Activated T-cell treated with anti-CD3 and anti-CD28 coated beads for 4 hours (primary cell): ENCODE measurements at regions not wholly inside any gene's neighbourhood (a gene's known extent, or its start where the extent isn't known, plus 50 kb on each side); places are given as distances from the start of the nearest gene placed in this dataset.
"Not testable (repeated sequence)": the region's sequence is repeated elsewhere in the genome, so short reads cannot be mapped to it uniquely, and the experiment has no call there.

Experiments used
- DNase-seq: peaks from one replicate; pipeline ENCODE4 v3.0.0-alpha.2; 2020

DNA sequence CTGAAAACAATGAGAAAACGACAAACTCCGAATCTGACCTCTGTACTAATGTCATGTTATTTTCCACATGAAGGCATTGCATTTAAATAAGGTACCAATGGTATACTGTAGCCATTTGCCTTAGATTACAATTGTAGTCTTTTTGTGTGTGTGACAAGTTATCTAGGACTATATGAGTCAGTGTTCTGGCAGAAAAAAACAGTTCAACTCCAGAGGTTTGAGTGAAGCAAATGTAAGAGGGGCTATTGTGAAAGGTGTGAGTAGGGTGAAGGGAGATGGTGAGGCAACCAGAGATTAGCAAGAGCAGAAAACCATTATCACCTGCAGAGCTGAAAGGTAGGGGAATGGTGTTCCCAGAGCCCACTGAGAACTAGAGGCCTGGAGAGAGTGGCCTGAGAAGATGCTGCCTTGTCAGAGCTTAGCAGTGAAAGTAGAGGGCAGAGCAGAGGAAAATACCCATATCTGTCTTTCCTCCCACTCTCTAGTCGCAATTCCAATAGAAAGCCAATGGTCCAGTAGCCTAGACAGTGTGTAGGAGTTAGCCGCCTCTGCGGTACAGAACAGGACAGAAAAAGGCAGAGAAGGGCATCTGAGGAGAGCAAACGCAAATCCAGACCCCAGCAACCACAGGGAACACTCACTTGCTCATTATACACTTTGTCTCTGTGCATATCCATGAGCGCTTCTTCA lies 112.2 kb downstream of the DYRK2 start:
- no peak for DNase-seq

- DNase-seq, result no peak
Observed at GRCh38 chr12:67761566-67761965, 113.0 kb downstream of the DYRK2 start.

DNA sequence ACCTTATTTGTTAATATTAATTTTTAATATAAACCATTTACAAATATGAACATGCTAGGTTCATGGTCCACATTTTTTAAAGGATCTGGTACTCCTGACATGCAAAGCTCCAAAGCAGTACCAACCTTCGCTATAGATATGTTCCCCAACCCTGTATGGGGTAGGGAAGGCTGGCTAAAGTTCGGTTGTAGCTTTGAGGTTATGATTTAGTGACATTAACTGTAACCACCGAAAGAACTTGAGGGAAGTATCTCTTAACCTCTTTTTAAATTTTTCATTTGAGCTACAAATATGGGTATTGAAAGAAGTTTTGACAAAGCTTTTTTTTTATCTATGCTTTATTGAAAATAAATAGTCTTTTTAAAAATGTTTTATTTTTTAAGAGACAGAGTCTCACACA lies 115.5 kb downstream of the DYRK2 start:
- no peak for DNase-seq

DNA sequence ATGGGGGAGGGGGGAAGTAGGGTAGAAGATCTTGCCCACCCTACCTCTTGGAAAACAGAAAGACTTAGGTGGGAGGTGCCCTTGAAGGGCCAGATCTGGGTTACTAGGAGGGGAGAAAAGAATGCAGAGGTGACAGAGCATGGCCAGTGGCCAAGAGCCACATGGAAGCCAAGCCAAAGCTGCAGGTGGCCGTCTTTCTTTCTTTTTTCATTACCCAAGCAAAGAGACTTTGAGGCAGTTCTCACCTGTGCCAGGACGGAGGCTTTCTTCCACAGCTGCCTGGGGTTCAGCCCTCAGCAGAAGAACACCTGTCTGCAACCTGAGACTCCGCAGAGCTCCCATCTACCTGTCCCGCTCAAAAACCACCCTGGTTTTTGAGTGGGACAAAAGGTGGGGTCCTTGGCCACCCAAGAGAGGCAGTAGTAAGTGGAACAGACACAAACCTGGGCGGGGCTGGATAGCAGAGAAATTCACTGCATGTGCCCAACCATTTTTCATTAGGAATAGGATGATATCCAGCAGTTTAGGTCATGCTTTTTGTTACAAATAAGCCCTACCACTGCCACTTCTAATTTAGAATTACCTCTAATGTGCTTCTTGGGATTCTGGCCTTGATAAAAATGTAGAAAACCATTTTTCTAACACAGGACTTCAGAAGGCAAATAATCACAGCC lies 116.5 kb downstream of the DYRK2 start:
- no peak for DNase-seq

DNA sequence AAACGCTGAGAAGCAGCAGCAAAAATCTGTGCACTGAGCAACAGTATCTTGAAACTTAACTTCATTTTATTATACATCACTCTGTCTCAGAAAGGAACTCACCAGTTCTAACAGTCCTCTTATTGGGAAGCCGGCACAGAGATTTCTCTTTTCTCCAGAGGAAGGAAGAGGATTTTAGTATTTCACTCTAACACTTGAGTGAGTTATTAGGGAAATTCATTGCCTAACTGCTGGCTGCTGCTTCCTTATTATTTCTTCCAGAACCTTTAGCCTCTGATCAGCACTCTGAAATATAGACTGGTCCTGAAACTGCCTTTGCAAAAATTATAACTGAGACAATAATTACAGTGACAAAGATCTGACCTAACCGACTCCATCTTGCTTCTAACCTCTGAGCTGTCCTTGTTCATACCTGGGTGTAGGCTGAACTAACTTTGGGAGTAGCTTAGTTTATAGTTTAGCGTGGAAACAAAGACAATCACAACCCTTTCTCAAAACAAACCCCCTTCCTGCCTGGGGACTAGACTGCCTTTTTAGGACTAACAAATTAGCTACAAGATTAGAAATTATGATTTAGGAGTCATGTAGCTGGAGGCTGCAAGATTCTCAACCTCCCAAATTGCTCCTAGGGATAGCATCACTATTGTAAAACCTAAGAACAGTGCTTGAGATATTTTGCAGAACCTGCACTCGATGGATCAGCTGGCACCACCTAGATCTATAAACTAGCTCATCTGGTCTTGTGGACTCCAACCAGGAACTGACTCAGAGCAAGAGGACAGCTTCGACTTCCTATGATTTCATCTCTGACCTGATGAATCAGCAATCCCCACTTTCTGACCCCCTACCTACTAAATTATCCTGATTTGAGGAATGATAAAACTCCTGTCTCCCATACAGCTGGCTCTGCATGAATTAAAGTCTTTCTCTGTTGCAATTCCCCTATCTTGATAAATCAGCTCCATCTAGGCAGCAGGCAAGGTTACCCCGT lies 117.5 kb downstream of the DYRK2 start:
- no peak for DNase-seq

DNA sequence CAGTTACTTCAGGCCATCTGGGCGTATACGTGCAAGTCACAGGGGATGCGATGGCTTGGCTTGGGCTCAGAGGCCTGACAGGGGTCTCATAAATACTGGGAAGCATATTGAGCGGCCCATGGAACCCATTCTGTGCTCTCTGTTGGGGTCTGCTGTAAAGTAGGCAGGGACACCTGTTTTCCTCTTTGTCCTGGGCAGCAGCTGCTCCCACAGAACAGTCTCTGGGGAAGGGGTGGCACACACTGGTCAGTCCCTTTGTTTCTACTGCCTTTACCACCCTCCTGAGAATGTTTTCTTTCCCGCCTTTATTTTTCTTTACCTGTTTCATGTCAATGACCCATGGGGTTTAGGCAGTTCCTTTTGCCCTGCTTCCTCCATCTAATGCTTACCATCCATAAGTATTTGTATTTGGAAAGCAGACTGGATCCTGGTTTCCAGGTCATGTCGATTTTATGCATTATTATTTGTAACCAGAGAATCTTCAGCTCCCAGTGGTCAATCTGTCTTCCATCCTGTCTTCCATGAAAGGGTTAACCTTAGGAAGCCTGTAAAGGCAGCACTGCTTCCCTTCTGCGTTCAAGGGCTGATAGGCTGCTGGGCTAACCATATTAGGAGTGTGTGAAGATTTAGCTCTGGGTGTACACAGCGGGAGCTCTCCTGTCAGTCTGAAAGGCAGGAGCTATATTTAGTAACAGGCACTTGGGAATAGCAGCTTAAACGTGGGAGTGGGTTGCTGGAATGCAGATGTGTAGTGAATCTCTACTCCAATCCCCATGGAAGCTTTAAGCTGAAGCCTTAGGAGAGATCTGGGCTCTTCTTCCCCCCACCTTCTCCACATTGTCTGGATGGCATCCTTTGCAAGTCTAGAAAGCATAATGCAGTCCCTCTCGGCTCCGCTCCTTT lies 124.0 kb downstream of the DYRK2 start:
- no peak for DNase-seq

DNA sequence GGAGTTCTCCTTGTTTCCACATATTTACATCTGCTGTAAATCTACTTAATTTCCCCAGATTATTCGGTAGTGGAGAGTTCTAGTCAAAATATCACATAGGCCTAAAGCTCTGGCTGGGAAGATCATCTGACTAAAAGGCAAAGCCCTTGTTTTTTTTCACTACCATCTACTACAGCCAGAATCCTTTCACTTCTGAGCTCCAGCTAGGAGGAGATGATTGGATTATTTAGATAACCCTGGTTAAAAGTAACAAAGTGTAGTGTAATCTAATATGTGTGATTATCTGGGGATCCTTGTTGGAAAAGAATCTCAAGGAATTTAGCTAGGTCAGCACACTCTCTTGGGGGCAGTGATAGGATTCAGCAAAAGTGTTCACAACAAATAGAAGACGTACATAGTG lies 125.4 kb downstream of the DYRK2 start:
- DNase-seq, result no peak

DNA sequence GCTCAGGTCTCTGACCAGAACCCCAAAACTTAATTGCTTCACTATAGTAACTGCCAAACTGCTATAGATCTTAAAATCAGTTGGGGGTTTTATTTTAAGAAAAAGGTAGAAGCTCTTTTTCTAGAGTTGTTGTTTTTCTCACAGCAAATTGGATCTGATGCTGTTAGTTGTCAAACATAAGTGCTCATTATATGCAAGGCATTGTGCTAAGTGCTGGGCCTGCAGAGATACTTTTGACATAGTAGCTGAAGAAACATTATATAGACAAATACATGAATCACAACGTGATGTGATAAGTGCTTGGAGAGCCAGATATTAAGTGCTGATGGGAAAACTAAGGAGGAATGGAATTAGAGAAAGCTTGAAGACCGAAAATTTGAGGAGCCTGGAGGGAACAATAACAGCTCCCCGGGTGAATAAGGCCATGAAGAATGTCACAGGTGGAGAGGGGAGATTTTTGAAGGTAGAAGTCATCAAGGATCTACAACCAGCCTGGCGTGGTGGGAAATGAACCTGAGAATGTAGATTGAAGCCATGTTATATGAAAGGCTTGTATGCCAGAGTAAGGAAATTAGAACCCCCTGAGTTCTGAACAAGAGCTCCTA lies 126.5 kb downstream of the DYRK2 start:
- no peak for DNase-seq

DNA sequence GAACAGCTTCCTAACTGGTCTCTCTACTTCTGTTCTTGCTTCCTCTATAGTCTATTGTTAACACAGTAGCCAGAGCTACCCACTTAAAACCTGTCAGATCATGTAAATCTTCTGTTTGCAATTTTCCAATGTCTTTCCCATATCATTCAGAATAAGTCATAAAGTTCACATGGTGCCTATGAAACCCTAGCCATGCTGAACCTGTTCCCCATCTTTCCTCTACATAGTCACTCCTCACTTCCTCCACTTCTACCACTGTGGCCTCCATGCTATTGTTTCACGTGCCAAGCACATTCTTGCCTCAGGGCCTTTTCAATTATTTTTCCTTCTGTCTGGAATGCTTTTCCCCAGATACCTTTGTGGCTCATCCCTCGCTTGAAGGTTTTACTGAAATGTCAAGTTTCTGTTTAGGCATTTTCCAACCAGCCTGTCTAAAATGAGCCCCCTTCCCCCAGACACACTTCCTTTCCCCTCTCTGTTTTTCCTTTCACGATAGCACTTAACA lies 132.1 kb downstream of the DYRK2 start:
- no peak for DNase-seq

DNA sequence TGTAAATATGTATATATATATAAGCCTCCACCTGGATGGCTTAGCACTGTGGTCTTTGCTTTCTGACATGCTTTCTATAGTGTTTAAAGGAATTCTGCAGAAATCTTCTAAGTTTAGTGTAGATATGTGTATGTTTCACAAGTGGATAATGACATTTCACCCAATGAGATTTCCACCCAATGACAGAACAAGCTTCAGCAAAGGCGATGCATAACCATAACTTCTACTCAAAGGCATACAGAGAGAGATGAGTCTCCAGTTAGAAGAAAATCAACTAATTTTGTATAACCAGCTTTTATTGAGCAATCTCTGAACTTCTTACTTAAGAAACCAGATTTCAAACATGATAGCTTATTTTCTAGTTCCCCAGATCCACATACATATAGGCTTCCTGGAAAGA lies 134.0 kb downstream of the DYRK2 start:
- no peak for DNase-seq

DNA sequence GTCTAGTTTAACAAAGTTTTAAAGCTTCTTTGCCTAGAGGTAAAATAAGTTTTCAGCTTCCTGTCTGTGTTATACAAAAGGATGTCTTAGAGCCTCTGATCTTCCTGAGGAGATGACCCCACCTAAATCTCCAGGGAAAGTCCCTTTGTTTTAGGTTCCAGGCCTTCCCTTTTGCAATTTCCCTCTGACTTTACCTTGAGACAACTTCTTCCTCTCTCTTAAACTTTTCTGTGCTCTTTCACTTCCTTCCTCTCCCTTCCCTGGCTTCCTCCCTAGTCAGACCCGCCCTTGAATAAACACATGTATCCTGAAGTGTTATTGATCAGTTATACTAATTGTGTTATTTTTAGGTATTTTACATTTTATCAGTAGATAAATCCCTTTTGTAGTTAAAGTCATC lies 134.8 kb downstream of the DYRK2 start:
- no peak for DNase-seq

DNA sequence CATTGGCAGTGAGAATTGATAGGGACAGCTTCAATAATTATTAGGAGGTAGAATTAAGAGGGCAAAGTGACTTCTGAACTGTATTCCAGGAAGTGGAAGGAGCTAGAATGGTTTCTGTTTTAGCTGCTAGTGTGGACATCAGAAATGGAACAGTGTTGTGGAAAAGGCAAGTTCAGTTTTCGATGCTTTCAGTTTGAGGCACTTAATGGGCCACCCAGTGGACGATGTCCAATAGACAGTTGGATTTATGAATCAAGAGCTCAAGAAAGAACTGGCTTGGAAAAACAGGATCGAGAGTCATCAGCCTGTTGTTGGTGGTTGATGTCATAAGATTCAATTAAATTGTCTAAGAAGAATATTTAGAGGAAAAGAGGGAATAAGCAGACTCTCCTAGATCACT lies 136.3 kb downstream of the DYRK2 start:
- no peak for DNase-seq

DNA sequence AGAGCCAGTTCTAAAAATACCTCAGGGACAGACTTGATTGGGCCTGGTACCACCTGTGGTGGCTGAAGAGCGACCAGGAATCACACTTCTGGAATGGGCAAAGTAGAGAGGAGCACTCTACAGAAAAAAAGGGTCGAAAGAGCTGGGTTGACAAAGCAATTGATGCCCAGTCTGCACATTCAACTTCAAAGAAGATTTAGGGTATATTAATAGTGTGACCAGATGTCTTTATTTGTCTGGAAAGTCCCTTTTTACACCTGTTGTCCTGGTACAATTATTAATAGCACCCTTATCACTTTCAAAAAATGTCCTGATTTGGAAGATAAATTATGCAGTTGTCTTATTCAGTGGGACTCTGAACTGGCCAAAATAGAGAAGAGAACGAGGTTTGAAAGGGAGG lies 137.5 kb downstream of the DYRK2 start:
- DNase-seq, result no peak

- DNase-seq, result no peak
Observed at GRCh38 chr12:67788118-67788517, 139.6 kb downstream of the DYRK2 start.

GRCh38 chr12:67789266-67789665 lies 140.7 kb downstream of the DYRK2 start:
- DNase-seq, result no peak

DNA sequence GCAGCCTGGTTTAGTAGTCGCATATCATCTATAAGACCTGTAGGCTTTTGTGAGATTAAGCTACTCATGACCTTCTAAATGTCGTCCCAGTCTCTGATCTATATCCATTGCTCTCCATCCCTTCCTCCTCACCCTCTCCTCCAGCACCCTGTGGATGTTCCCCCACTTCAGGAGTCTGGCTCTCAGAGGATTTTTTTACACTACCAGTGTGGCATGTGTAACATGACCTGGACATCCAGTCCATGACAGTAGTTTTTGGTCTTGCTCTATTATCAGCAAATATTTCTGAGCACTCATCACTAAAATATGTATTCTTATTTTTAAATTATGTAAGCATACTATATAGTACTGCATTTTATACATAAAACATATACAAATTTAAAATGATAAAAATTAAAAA lies 142.1 kb downstream of the DYRK2 start:
- no peak for DNase-seq

DNA sequence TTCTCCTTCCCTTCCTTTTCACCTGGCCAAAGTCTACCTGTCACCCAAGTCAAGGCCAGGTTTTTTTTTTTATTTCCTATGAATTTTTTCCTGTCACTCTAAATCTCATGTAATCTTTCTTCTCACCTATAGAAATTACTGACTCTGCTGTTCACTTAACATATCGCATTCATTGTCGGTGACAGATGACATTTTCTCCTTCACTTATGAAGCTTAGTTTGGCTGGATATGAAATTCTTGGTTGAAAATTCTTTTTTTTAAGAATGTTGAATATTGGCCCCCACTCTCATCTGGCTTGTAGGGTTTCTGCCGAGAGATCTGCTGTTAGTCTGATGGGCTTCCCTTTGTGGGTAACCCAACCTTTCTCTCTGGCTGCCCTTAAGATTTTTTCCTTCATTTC lies 142.8 kb downstream of the DYRK2 start:
- not testable (repeated sequence) for DNase-seq

DNA sequence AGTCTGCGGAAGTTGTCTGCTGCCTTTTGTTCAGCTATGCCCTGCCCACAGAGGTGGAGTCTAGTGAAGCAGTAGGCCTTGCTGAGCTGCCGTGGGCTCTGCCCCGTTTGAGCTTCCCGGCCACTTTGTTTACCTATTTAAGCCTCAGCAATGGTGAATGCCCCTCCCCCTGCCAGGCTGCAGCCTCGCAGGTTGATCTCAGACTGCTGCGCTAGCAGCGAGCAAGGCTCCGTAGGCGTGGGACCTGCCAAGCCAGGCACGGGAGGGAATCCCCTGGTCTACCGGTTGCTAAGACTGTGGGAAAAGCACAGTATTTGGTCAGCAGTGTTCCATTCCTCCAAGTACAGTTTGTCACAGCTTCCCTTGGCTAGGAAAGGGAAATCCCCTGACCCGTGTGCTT lies 143.6 kb downstream of the DYRK2 start:
- no peak for DNase-seq

DNA sequence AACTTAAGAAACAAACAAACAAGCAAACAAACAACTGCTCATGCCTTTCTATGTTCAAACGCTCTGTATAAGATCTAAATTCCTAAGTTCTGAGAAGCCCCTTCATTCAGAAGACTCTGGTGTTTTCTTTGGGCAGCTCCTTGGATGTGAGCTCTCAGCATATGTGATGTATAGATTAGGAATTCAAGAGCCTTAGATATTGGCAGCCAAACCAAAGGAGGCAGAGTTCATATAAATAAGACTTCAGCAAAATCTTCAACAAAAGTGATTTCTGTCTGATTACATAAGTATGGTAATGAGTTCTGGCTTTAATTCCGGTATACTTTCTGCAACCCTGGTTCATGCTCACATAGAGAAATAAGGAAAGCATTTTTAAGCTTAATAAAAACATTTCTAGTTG lies 145.6 kb downstream of the DYRK2 start:
- DNase-seq, result no peak

- no peak for DNase-seq
Observed at GRCh38 chr12:67795236-67795635, 146.7 kb downstream of the DYRK2 start.

- DNase-seq, result no peak
Observed at GRCh38 chr12:67797185-67797741, 148.7 kb downstream of the DYRK2 start.

- no peak for DNase-seq
Observed at GRCh38 chr12:67797753-67798152, 149.2 kb downstream of the DYRK2 start.
